WTC11 (cell line): ENCODE measurements at regions not wholly inside any gene's neighbourhood (a gene's known extent, or its start where the extent isn't known, plus 50 kb on each side); places are given as distances from the start of the nearest gene placed in this dataset.

ENCODE experiments used
- ATAC-seq: fragments of 200-7000 bp; cut with Tn5 transposase; 2 replicates; pipeline ENCODE4 v1.10.0; 2021; ENCODE audit warnings: mild to moderate bottlenecking, moderate library complexity
- CTCF ChIA-PET: fragments of 300-600 bp; sonication (Branson Sonifier 250); formaldehyde crosslinking; loops from one replicate; lab custom pipeline; 2021; ENCODE audit warnings: antibody characterized with exemption; lab: Charles Lee
- POLR2A ChIA-PET: fragments of 350-600 bp; sonication (Branson Sonifier 250); formaldehyde crosslinking; loops from one replicate; lab custom pipeline; 2021; ENCODE audit warnings: antibody characterized with exemption; lab: Charles Lee
- DNase-seq: peaks from one replicate; pipeline ENCODE4 v3.0.0; 2021; ENCODE audit warnings: low spot score
- H3K27ac Mint-ChIP-seq: 2 replicates; pipeline ENCODE4 v1.8.0; 2021; ENCODE audit warnings: mixed read lengths
- H3K27me3 Mint-ChIP-seq: 2 replicates; pipeline ENCODE4 v1.8.0; 2021; ENCODE audit warnings: low read depth, mild to moderate bottlenecking, moderate library complexity, mixed read lengths
- H3K36me3 Mint-ChIP-seq: 2 replicates; pipeline ENCODE4 v1.8.0; 2021; ENCODE audit warnings: mixed read lengths
- H3K4me1 Mint-ChIP-seq: 2 replicates; pipeline ENCODE4 v1.8.0; 2022; ENCODE audit warnings: mixed read lengths
- H3K4me3 Mint-ChIP-seq: 2 replicates; pipeline ENCODE4 v1.8.0; 2021; ENCODE audit warnings: mild to moderate bottlenecking, moderate library complexity, mixed read lengths
- H3K9me3 Mint-ChIP-seq: 2 replicates; pipeline ENCODE4 v1.8.0; 2021; ENCODE audit warnings: mixed read lengths
- ELF4 ChIP-seq: sonication (generic); formaldehyde crosslinking; IDR thresholded peaks from 2 replicates; pipeline ENCODE4 v1.8.1; 2022; ENCODE audit warnings: low read depth, mild to moderate bottlenecking, moderate library complexity, missing genetic modification reagents
- ETV6 ChIP-seq: sonication (generic); formaldehyde crosslinking; IDR thresholded peaks from 2 replicates; pipeline ENCODE4 v1.8.1; 2022; ENCODE audit warnings: mild to moderate bottlenecking, missing genetic modification reagents
- FOXJ3 ChIP-seq: sonication (generic); formaldehyde crosslinking; IDR thresholded peaks from 2 replicates; pipeline ENCODE4 v1.9.0; 2021; ENCODE audit warnings: missing genetic modification reagents, mild to moderate bottlenecking, borderline replicate concordance
- FOXK1 ChIP-seq: sonication (generic); formaldehyde crosslinking; IDR thresholded peaks from 2 replicates; pipeline ENCODE4 v1.8.0; 2022; ENCODE audit warnings: mild to moderate bottlenecking, moderate library complexity, missing genetic modification reagents
- IRF2 ChIP-seq: sonication (generic); formaldehyde crosslinking; IDR thresholded peaks from 2 replicates; pipeline ENCODE4 v1.8.0; 2022; ENCODE audit warnings: low read depth, missing genetic modification reagents, borderline replicate concordance
- JAZF1 ChIP-seq: fragments of 250-450 bp; sonication (Bioruptor Pico); IDR thresholded peaks from 2 replicates; pipeline ENCODE4 v1.9.0; 2021; ENCODE audit warnings: moderate library complexity, mild to moderate bottlenecking, inconsistent platforms
- NFE2L1 ChIP-seq: sonication (generic); formaldehyde crosslinking; IDR thresholded peaks from 2 replicates; pipeline ENCODE4 v1.8.1; 2023; ENCODE audit warnings: missing genetic modification reagents
- NR2C2 ChIP-seq: sonication (generic); formaldehyde crosslinking; IDR thresholded peaks from 2 replicates; pipeline ENCODE4 v1.8.0; 2022; ENCODE audit warnings: mild to moderate bottlenecking, missing genetic modification reagents
- OVOL2 ChIP-seq: fragments of 250-450 bp; sonication (Bioruptor Pico); IDR thresholded peaks from 2 replicates; pipeline ENCODE4 v1.9.0; 2021; ENCODE audit warnings: mild to moderate bottlenecking, borderline replicate concordance
- TCF7 ChIP-seq: sonication (generic); formaldehyde crosslinking; IDR thresholded peaks from 2 replicates; pipeline ENCODE4 v1.8.0; 2022; ENCODE audit warnings: mild to moderate bottlenecking, low read depth, missing genetic modification reagents, moderate library complexity
- TP53 ChIP-seq: sonication (generic); formaldehyde crosslinking; IDR thresholded peaks from 2 replicates; pipeline ENCODE4 v1.8.1; 2023; ENCODE audit warnings: mild to moderate bottlenecking, missing genetic modification reagents
- ZNF317 ChIP-seq: sonication (generic); formaldehyde crosslinking; IDR thresholded peaks from 2 replicates; pipeline ENCODE4 v1.8.1; 2023; ENCODE audit warnings: low read depth, mild to moderate bottlenecking, moderate library complexity, missing genetic modification reagents, borderline replicate concordance
- ZNF423 ChIP-seq: fragments of 250-450 bp; sonication (Bioruptor Pico); IDR thresholded peaks from 2 replicates; pipeline ENCODE4 v2.1.2; 2022; ENCODE audit warnings: mild to moderate bottlenecking, moderate library complexity
- ZNF671 ChIP-seq: fragments of 250-450 bp; sonication (Bioruptor Pico); IDR thresholded peaks from 2 replicates; pipeline ENCODE4 v1.8.0; 2021; ENCODE audit warnings: mild to moderate bottlenecking
- TF ChIP-seq, protein P1 (sequence below): sonication (generic); formaldehyde crosslinking; IDR thresholded peaks from 2 replicates; pipeline ENCODE4 v1.8.0; 2022; ENCODE audit warnings: mild to moderate bottlenecking, missing genetic modification reagents
- TF ChIP-seq, protein P2 (sequence below): sonication (generic); formaldehyde crosslinking; IDR thresholded peaks from 2 replicates; pipeline ENCODE4 v1.8.1; 2022; ENCODE audit warnings: low read depth, mild to moderate bottlenecking, moderate library complexity, missing genetic modification reagents, borderline replicate concordance
- TF ChIP-seq, protein P3 (sequence below): sonication (generic); formaldehyde crosslinking; IDR thresholded peaks from 2 replicates; pipeline ENCODE4 v1.8.1; 2023; ENCODE audit warnings: mild to moderate bottlenecking, missing genetic modification reagents, borderline replicate concordance
- TF ChIP-seq, protein P4 (sequence below): sonication (generic); formaldehyde crosslinking; IDR thresholded peaks from 2 replicates; pipeline ENCODE4 v1.8.0; 2022; ENCODE audit warnings: mild to moderate bottlenecking, missing genetic modification reagents
- TF ChIP-seq, protein P5 (sequence below): fragments of 250-450 bp; sonication (Bioruptor Pico); IDR thresholded peaks from 2 replicates; pipeline ENCODE4 v1.8.0; 2021; ENCODE audit warnings: mild to moderate bottlenecking
- TF ChIP-seq, protein P6 (sequence below): sonication (generic); formaldehyde crosslinking; IDR thresholded peaks from 2 replicates; pipeline ENCODE4 v1.8.1; 2022; ENCODE audit warnings: missing genetic modification reagents, borderline replicate concordance
- TF ChIP-seq, protein P7 (sequence below): sonication (generic); formaldehyde crosslinking; IDR thresholded peaks from 2 replicates; pipeline ENCODE4 v1.8.1; 2023; ENCODE audit warnings: mild to moderate bottlenecking, missing genetic modification reagents
- TF ChIP-seq, protein P8 (sequence below): sonication (generic); formaldehyde crosslinking; IDR thresholded peaks from 2 replicates; pipeline ENCODE4 v1.8.1; 2023; ENCODE audit warnings: mild to moderate bottlenecking, moderate library complexity, missing genetic modification reagents

GRCh38 chr11:76268498-76268897, 62.2 kb upstream of the WNT11 start:
- Mint-ChIP-seq H3K27me3 (no peaks in the 10 kb centered on the region), H3K4me1 (no peaks in the 10 kb centered on the region), H3K4me3 (no peak overlapping the region), H3K9me3 (no peaks in the 10 kb centered on the region; the same call in 1 of the 2 replicates), H3K36me3 (no peaks in the 10 kb centered on the region), H3K27ac (no peak overlapping the region)
- POLR2A ChIA-PET, result no interaction called here
- DNase-seq, result no peak
- CTCF ChIA-PET, result interaction anchor here (0.9 kb wide), 1 partner anchor 116 kb away, joined by 3 read pairs; no protein-coding TSS in a partner anchor
- TF ChIP-seq ZNF317 (CRISPR knock-in tag) (no peak), NFE2L1 (no peak)
- TF ChIP-seq, protein P1, sequence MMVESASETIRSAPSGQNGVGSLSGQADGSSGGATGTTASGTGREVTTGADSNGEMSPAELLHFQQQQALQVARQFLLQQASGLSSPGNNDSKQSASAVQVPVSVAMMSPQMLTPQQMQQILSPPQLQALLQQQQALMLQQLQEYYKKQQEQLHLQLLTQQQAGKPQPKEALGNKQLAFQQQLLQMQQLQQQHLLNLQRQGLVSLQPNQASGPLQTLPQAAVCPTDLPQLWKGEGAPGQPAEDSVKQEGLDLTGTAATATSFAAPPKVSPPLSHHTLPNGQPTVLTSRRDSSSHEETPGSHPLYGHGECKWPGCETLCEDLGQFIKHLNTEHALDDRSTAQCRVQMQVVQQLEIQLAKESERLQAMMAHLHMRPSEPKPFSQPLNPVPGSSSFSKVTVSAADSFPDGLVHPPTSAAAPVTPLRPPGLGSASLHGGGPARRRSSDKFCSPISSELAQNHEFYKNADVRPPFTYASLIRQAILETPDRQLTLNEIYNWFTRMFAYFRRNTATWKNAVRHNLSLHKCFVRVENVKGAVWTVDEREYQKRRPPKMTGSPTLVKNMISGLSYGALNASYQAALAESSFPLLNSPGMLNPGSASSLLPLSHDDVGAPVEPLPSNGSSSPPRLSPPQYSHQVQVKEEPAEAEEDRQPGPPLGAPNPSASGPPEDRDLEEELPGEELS (CRISPR knock-in tag), result no peak
- TF ChIP-seq, protein P2, sequence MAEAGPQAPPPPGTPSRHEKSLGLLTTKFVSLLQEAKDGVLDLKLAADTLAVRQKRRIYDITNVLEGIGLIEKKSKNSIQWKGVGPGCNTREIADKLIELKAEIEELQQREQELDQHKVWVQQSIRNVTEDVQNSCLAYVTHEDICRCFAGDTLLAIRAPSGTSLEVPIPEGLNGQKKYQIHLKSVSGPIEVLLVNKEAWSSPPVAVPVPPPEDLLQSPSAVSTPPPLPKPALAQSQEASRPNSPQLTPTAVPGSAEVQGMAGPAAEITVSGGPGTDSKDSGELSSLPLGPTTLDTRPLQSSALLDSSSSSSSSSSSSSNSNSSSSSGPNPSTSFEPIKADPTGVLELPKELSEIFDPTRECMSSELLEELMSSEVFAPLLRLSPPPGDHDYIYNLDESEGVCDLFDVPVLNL (CRISPR knock-in tag), result no peak
- no peak for ATAC-seq

GRCh38 chr11:76267556-76267955, 61.3 kb upstream of the WNT11 start:
- H3K36me3 Mint-ChIP-seq, result no peaks in the 10 kb centered on the region
- H3K27me3 Mint-ChIP-seq, result no peaks in the 10 kb centered on the region
- H3K4me1 Mint-ChIP-seq, result no peaks in the 10 kb centered on the region
- H3K27ac Mint-ChIP-seq, result no peak overlapping the region
- ChIA-PET POLR2A (no interaction called here), CTCF (interaction anchor here (1.5 kb wide), 1 partner anchor 60 kb away, joined by 7 read pairs; no protein-coding TSS in a partner anchor)
- H3K4me3 Mint-ChIP-seq, result no peak overlapping the region
- no peak for ATAC-seq
- DNase-seq, result no peak
- H3K9me3 Mint-ChIP-seq, result no peaks in the 10 kb centered on the region
- TF ChIP-seq, protein P3, sequence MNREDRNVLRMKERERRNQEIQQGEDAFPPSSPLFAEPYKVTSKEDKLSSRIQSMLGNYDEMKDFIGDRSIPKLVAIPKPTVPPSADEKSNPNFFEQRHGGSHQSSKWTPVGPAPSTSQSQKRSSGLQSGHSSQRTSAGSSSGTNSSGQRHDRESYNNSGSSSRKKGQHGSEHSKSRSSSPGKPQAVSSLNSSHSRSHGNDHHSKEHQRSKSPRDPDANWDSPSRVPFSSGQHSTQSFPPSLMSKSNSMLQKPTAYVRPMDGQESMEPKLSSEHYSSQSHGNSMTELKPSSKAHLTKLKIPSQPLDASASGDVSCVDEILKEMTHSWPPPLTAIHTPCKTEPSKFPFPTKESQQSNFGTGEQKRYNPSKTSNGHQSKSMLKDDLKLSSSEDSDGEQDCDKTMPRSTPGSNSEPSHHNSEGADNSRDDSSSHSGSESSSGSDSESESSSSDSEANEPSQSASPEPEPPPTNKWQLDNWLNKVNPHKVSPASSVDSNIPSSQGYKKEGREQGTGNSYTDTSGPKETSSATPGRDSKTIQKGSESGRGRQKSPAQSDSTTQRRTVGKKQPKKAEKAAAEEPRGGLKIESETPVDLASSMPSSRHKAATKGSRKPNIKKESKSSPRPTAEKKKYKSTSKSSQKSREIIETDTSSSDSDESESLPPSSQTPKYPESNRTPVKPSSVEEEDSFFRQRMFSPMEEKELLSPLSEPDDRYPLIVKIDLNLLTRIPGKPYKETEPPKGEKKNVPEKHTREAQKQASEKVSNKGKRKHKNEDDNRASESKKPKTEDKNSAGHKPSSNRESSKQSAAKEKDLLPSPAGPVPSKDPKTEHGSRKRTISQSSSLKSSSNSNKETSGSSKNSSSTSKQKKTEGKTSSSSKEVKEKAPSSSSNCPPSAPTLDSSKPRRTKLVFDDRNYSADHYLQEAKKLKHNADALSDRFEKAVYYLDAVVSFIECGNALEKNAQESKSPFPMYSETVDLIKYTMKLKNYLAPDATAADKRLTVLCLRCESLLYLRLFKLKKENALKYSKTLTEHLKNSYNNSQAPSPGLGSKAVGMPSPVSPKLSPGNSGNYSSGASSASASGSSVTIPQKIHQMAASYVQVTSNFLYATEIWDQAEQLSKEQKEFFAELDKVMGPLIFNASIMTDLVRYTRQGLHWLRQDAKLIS (CRISPR knock-in tag), result no peak
- TF ChIP-seq ZNF671 (no peak), NR2C2 (CRISPR knock-in tag) (no peak), OVOL2 (CRISPR knock-in tag) (no peak), ELF4 (no peak), TP53 (CRISPR knock-in tag) (no peak), ETV6 (no peak), FOXK1 (CRISPR knock-in tag) (no peak), IRF2 (CRISPR knock-in tag) (no peak), JAZF1 (no peak), TCF7 (CRISPR knock-in tag) (no peak), FOXJ3 (CRISPR knock-in tag) (no peak), ZNF423 (no peak)
- TF ChIP-seq, protein P4, sequence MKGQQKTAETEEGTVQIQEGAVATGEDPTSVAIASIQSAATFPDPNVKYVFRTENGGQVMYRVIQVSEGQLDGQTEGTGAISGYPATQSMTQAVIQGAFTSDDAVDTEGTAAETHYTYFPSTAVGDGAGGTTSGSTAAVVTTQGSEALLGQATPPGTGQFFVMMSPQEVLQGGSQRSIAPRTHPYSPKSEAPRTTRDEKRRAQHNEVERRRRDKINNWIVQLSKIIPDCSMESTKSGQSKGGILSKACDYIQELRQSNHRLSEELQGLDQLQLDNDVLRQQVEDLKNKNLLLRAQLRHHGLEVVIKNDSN (CRISPR knock-in tag), result no peak
- TF ChIP-seq, protein P5, sequence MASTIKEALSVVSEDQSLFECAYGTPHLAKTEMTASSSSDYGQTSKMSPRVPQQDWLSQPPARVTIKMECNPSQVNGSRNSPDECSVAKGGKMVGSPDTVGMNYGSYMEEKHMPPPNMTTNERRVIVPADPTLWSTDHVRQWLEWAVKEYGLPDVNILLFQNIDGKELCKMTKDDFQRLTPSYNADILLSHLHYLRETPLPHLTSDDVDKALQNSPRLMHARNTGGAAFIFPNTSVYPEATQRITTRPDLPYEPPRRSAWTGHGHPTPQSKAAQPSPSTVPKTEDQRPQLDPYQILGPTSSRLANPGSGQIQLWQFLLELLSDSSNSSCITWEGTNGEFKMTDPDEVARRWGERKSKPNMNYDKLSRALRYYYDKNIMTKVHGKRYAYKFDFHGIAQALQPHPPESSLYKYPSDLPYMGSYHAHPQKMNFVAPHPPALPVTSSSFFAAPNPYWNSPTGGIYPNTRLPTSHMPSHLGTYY, result no peak
- TF ChIP-seq, protein P6, sequence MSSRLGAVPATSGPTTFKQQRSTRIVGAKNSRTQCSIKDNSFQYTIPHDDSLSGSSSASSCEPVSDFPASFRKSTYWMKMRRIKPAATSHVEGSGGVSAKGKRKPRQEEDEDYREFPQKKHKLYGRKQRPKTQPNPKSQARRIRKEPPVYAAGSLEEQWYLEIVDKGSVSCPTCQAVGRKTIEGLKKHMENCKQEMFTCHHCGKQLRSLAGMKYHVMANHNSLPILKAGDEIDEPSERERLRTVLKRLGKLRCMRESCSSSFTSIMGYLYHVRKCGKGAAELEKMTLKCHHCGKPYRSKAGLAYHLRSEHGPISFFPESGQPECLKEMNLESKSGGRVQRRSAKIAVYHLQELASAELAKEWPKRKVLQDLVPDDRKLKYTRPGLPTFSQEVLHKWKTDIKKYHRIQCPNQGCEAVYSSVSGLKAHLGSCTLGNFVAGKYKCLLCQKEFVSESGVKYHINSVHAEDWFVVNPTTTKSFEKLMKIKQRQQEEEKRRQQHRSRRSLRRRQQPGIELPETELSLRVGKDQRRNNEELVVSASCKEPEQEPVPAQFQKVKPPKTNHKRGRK (CRISPR knock-in tag), result no peak
- TF ChIP-seq, protein P7, sequence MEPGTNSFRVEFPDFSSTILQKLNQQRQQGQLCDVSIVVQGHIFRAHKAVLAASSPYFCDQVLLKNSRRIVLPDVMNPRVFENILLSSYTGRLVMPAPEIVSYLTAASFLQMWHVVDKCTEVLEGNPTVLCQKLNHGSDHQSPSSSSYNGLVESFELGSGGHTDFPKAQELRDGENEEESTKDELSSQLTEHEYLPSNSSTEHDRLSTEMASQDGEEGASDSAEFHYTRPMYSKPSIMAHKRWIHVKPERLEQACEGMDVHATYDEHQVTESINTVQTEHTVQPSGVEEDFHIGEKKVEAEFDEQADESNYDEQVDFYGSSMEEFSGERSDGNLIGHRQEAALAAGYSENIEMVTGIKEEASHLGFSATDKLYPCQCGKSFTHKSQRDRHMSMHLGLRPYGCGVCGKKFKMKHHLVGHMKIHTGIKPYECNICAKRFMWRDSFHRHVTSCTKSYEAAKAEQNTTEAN (CRISPR knock-in tag), result no peak
- TF ChIP-seq, protein P8, sequence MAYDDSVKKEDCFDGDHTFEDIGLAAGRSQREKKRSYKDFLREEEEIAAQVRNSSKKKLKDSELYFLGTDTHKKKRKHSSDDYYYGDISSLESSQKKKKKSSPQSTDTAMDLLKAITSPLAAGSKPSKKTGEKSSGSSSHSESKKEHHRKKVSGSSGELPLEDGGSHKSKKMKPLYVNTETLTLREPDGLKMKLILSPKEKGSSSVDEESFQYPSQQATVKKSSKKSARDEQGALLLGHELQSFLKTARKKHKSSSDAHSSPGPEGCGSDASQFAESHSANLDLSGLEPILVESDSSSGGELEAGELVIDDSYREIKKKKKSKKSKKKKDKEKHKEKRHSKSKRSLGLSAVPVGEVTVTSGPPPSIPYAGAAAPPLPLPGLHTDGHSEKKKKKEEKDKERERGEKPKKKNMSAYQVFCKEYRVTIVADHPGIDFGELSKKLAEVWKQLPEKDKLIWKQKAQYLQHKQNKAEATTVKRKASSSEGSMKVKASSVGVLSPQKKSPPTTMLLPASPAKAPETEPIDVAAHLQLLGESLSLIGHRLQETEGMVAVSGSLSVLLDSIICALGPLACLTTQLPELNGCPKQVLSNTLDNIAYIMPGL (CRISPR knock-in tag), result no peak
